HepG2 (cell line): ENCODE measurements at regions not wholly inside any gene's neighbourhood (a gene's known extent, or its start where the extent isn't known, plus 50 kb on each side); places are given as distances from the start of the nearest gene placed in this dataset.

Experiments used
- AKNA ChIP-seq: sonication (generic); formaldehyde crosslinking; IDR thresholded peaks from 2 replicates; pipeline ENCODE4 v1.4.0; 2020; ENCODE audit warnings: missing genetic modification reagents, borderline replicate concordance
- ARNT ChIP-seq: fragments of 450-650 bp; IDR thresholded peaks from 2 replicates; pipeline ENCODE4 v1.6.1; 2017
- CTCF ChIP-seq: sonication (generic); formaldehyde crosslinking; IDR thresholded peaks from 2 replicates; pipeline ENCODE4 v1.5.0; 2020; ENCODE audit warnings: mild to moderate bottlenecking, missing genetic modification reagents, moderate library complexity
- HNRNPK ChIP-seq: fragments of 200-400 bp; formaldehyde crosslinking; IDR thresholded peaks from 2 replicates; pipeline ENCODE4 v1.6.1; 2018; ENCODE audit warnings: low read length, low read depth, moderate library complexity, mild to moderate bottlenecking; ENCODE audit not compliant: poor library complexity, severe bottlenecking
- IRF1 ChIP-seq: sonication (generic); formaldehyde crosslinking; IDR thresholded peaks from 2 replicates; pipeline ENCODE4 v1.4.0; 2020; ENCODE audit warnings: low read depth, mild to moderate bottlenecking, missing genetic modification reagents
- KLF15 ChIP-seq: sonication (generic); formaldehyde crosslinking; IDR thresholded peaks from 2 replicates; pipeline ENCODE4 v1.8.1; 2023; ENCODE audit warnings: borderline replicate concordance, mild to moderate bottlenecking, inconsistent platforms, missing genetic modification reagents, mixed read lengths
- MAFK ChIP-seq, 2 experiments: IDR thresholded peaks in 1 of 2; conservative IDR thresholded peaks in 1 of 2; 2 replicates each; pipeline ENCODE4 v1.6.1; 2011; ENCODE audit warnings: improper control_type of control experiment in 2 of 2, low read length in 2 of 2
- PRDM15 ChIP-seq: sonication (generic); formaldehyde crosslinking; IDR thresholded peaks from 2 replicates; pipeline ENCODE4 v1.4.0; 2020; ENCODE audit warnings: missing genetic modification reagents
- SIN3A ChIP-seq: IDR thresholded peaks from 2 replicates; pipeline ENCODE4 v1.6.1; 2011; ENCODE audit warnings: low read depth, mild to moderate bottlenecking, control low read depth, low read length, borderline replicate concordance
- TEAD2 ChIP-seq: sonication (generic); formaldehyde crosslinking; IDR thresholded peaks from 2 replicates; pipeline ENCODE4 v1.9.0; 2021; ENCODE audit warnings: missing genetic modification reagents
- USF2 ChIP-seq, 2 experiments: sonication (generic) in 1 of 2; formaldehyde crosslinking in 1 of 2; IDR thresholded peaks; 2 replicates each; pipeline versions ENCODE4 v1.5.1 to v1.6.1; 2011 to 2020; ENCODE audit warnings: borderline replicate concordance in 1 of 2, low read depth in 1 of 2, low read length in 1 of 2, mild to moderate bottlenecking in 1 of 2, missing genetic modification reagents in 1 of 2, moderate library complexity in 1 of 2
- ZBTB34 ChIP-seq: sonication (generic); formaldehyde crosslinking; IDR thresholded peaks from 2 replicates; pipeline ENCODE4 v1.8.0; 2022; ENCODE audit warnings: mild to moderate bottlenecking, missing genetic modification reagents
- ZFYVE20 ChIP-seq: sonication (generic); formaldehyde crosslinking; IDR thresholded peaks from 2 replicates; pipeline ENCODE4 v1.8.0; 2023; ENCODE audit warnings: low read depth, mild to moderate bottlenecking, moderate library complexity, missing genetic modification reagents, borderline replicate concordance
- ZNF503 ChIP-seq: sonication (generic); formaldehyde crosslinking; IDR thresholded peaks from 2 replicates; pipeline ENCODE4 v1.4.0; 2020; ENCODE audit warnings: missing genetic modification reagents

- TF ChIP-seq IRF1 (CRISPR knock-in tag) (no peak), MAFK (conservative IDR thresholded peaks at IDR 0.05 in 1 of 2, IDR thresholded peaks at IDR 0.05 in 1 of 2; ENCODE audit: low read length in 2 of 2) (no peak), KLF15 (CRISPR knock-in tag) (no peak), SIN3A (no peak), AKNA (CRISPR knock-in tag) (no peak), USF2 (IDR thresholded peaks at IDR 0.05; ENCODE audit: low read depth, low read length) (no peak), USF2 (CRISPR knock-in tag; IDR thresholded peaks at IDR 0.05; ENCODE audit: borderline replicate concordance) (no peak), HNRNPK (no peak), TEAD2 (CRISPR knock-in tag) (no peak), PRDM15 (CRISPR knock-in tag) (no peak), ZFYVE20 (CRISPR knock-in tag) (no peak), ZBTB34 (CRISPR knock-in tag) (no peak), ARNT (no peak), CTCF (CRISPR knock-in tag) (no peak), ZNF503 (CRISPR knock-in tag) (no peak)
Measured at GRCh38 chr12:30874455-30875321, 51.9 kb upstream of the TSPAN11 start.
